ENCODE measurements at regions not wholly inside any gene's neighbourhood (a gene's known extent, or its start where the extent isn't known, plus 50 kb on each side); places are given as distances from the start of the nearest gene placed in this dataset.

GRCh38 chr2:147227313-147227712 is 617.5 kb upstream of the ACVR2A start:
- Histone ChIP-seq H3K4me1 (no peaks in the 10 kb centered on the region), H3K4me3 (no peak overlapping the region), H3K27me3 (no peaks in the 10 kb centered on the region), H3K9me3 (no peaks in the 10 kb centered on the region), H3K27ac (no peak overlapping the region), H3K36me3 (no peaks in the 10 kb centered on the region)
- DNase-seq, result no peak
- no peak for TF ChIP-seq POLR2A (IDR thresholded peaks at IDR 0.05)
- no peak for TF ChIP-seq CTCF (IDR thresholded peaks at IDR 0.05)
- intact Hi-C loops (cut with DNase I; ENCODE audit: low total_unique reads), result no loop called here

GRCh38 chr2:147224070-147224469 is 620.8 kb upstream of the ACVR2A start:
- Histone ChIP-seq H3K9me3 (no peaks in the 10 kb centered on the region), H3K36me3 (no peaks in the 10 kb centered on the region), H3K27me3 (no peaks in the 10 kb centered on the region), H3K4me3 (no peak overlapping the region), H3K4me1 (no peaks in the 10 kb centered on the region), H3K27ac (no peak overlapping the region)
- no peak for TF ChIP-seq POLR2A (IDR thresholded peaks at IDR 0.05)
- no peak for TF ChIP-seq CTCF (IDR thresholded peaks at IDR 0.05)
- intact Hi-C loops (cut with DNase I; ENCODE audit: low total_unique reads), result no loop called here
- no peak for DNase-seq

- H3K27me3 ChIP-seq, result no peaks in the 10 kb centered on the region
- H3K36me3 ChIP-seq, result no peaks in the 10 kb centered on the region
- no peak for DNase-seq
- no peak for TF ChIP-seq CTCF (IDR thresholded peaks at IDR 0.05)
- TF ChIP-seq POLR2A (IDR thresholded peaks at IDR 0.05), result no peak
- H3K27ac ChIP-seq, result no peak overlapping the region
- no peak overlapping the region for H3K4me3 ChIP-seq
- intact Hi-C loops (cut with DNase I; ENCODE audit: low total_unique reads), result no loop called here
- no peaks in the 10 kb centered on the region for H3K9me3 ChIP-seq
- H3K4me1 ChIP-seq, result no peaks in the 10 kb centered on the region
Measured at GRCh38 chr2:147223553-147224060, 621.2 kb upstream of the ACVR2A start.

- no peak for DNase-seq
- intact Hi-C loops (cut with DNase I; ENCODE audit: low total_unique reads), result no loop called here
- Histone ChIP-seq H3K36me3 (no peaks in the 10 kb centered on the region), H3K9me3 (no peaks in the 10 kb centered on the region), H3K4me3 (no peak overlapping the region), H3K4me1 (no peaks in the 10 kb centered on the region), H3K27me3 (no peaks in the 10 kb centered on the region), H3K27ac (no peak overlapping the region)
- no peak for TF ChIP-seq CTCF (IDR thresholded peaks at IDR 0.05)
- no peak for TF ChIP-seq POLR2A (IDR thresholded peaks at IDR 0.05)
Measured at GRCh38 chr2:147223119-147223518, 621.7 kb upstream of the ACVR2A start.

- no peaks in the 10 kb centered on the region for H3K36me3 ChIP-seq
- intact Hi-C loops (cut with DNase I; ENCODE audit: low total_unique reads), result no loop called here
- H3K27me3 ChIP-seq, result no peaks in the 10 kb centered on the region
- no peaks in the 10 kb centered on the region for H3K4me1 ChIP-seq
- no peak overlapping the region for H3K4me3 ChIP-seq
- no peak overlapping the region for H3K27ac ChIP-seq
- no peaks in the 10 kb centered on the region for H3K9me3 ChIP-seq
- TF ChIP-seq CTCF (IDR thresholded peaks at IDR 0.05) (no peak), POLR2A (IDR thresholded peaks at IDR 0.05) (no peak)
- no peak for DNase-seq
Measured at GRCh38 chr2:147222506-147222905, 622.3 kb upstream of the ACVR2A start.

Measured in uterus (tissue), 3 donors.